Lower leg skin (tissue), 4 donors: ENCODE measurements at regions not wholly inside any gene's neighbourhood (a gene's known extent, or its start where the extent isn't known, plus 50 kb on each side); places are given as distances from the start of the nearest gene placed in this dataset.

Experiments used
- DNase-seq, 2 donors: peaks; one replicate each; pipeline ENCODE4 v3.0.0-alpha.2; 2019; ENCODE audit warnings: low spot score in 2 of 2
- H3K4me3 ChIP-seq: fragments of 200-600 bp; sonication (generic); 2 replicates; pipeline ENCODE4 v1.5.1; 2017; ENCODE audit warnings: mild to moderate bottlenecking, low read depth; ENCODE audit not compliant: poor library complexity, severe bottlenecking
- CTCF ChIP-seq, 3 donors: fragments of 450-650 bp; IDR thresholded peaks; one replicate each; pipeline ENCODE4 v1.5.1; 2016; ENCODE audit warnings: antibody characterized with exemption in 3 of 3, mild to moderate bottlenecking in 3 of 3, moderate library complexity in 2 of 3
- POLR2A ChIP-seq, 2 donors: fragments of 450-650 bp; IDR thresholded peaks; one replicate each; pipeline ENCODE4 v1.6.1; 2016 to 2017; ENCODE audit warnings: antibody characterized with exemption in 2 of 2, mild to moderate bottlenecking in 1 of 2, moderate library complexity in 1 of 2
- WGBS, 2 donors: methylation state at CpG; one replicate each; pipeline ENCODE4 v1.1.5; 2018; 5-methylcytosine and 5-hydroxymethylcytosine counted together
- intact Hi-C: fragments of 100-400 bp; cut with DNase I; formaldehyde crosslinking; loops from one replicate; pipeline ENCODE4 v1.15.0; 2023; ENCODE audit warnings: low total_unique reads

DNA sequence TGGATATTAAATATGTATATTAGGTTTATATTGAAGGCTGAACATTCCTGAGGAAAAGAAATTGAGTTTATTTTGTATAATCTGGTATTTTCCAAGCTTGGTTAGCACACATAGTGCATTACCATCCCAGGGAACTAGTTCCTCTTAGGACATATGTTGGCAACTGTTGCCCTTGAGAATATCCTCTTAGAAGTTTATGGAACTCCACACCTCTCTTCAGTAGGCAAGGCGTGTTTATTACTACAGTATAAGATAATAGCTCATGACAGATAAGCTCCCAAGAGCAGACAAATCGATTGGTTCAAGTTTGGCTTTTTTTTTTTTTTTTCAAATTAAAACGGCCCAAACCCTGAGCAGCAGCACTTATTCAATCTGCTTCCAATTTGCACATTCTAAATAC lies 59.8 kb upstream of the SIPA1L2 start:
- TF ChIP-seq POLR2A (IDR thresholded peaks at IDR 0.05): no peak
- no peak for TF ChIP-seq CTCF (IDR thresholded peaks at IDR 0.05)
- no peak for DNase-seq
- 69 to 77% methylated on average over 3 of the region's 3 CpGs for WGBS, 2 donors
- intact Hi-C loops: no loop called here
- no peak overlapping the region for H3K4me3 ChIP-seq

DNA sequence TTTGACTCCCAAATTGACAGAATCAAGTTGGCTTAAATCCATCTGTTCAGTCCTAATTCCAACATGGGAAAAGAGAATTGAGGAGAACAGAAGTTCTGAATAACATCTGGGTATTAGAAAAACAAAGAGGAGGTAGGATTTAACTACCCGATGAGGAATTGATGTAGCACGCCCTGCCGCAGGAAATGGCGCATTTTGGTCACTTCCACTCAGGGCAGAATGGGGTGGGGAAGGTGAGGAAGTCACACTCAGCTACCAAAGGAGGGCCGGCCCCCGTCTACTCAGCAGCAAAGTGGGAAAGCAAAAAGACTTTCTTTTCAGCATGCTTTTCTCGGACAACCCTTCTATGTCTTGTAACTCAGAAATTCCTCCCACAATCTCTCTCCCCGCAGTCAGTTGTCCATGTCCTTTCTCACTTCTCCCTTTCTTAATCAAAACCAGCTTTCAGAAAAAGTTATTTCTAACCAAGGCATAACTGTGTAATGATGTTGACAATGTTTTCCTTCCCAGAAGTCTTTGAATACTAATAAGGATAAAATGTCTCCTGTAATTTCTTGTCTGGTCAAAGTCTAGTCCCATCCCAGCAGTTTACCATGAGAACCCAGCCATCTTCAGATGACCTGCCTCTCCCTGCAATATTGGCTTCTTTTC lies 60.5 kb upstream of the SIPA1L2 start:
- 51 to 52% methylated on average over 8 of the region's 8 CpGs for WGBS, 2 donors
- DNase-seq: no peak
- no peak for TF ChIP-seq POLR2A (IDR thresholded peaks at IDR 0.05)
- no peak for TF ChIP-seq CTCF (IDR thresholded peaks at IDR 0.05)
- no peak overlapping the region for H3K4me3 ChIP-seq
- intact Hi-C loops: no loop called here

GRCh38 chr1:232694475-232694874 lies 64.5 kb upstream of the SIPA1L2 start:
- H3K4me3 ChIP-seq: no peak overlapping the region
- 91 to 95% methylated on average over 10 of the region's 10 CpGs for WGBS, 2 donors
- intact Hi-C loops: no loop called here
- DNase-seq: no peak
- TF ChIP-seq POLR2A (IDR thresholded peaks at IDR 0.05) (no peak), CTCF (IDR thresholded peaks at IDR 0.05) (no peak)

DNA sequence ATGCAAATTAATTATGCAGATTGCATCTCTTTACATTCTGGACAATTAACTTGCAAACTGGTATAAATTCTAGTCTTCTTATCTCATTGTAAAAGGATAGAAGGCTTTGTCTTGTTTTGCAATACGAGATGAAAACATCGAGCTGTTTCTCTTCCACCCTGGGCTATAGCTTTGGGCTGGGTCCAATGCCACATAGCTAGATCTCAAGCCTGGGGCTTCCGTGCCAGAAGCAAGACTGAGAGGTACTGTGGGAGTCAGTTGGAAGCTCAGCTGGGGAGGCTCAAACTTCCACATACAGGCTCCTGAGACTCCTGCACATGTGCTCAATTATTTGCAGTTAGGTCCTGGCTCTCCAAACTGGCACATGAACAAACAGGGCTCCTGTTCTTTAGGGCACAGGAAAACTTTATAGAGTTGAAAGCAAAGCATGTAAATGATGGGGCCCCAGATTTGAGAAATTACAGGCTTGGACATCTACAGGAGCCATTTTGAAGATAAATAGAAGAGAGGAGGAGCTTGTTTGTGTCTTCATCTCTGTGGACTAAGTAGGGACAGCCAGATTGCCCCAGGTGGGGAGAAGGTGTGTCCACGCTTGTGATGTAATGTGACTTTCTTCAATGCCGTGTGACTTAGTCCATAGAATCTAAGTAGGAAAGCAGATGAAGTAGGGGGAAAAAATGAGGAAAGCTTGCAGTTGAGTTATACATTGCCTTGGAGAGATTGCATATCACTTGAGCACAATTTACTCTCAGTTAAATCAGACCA lies 65.9 kb upstream of the SIPA1L2 start:
- no peak for TF ChIP-seq POLR2A (IDR thresholded peaks at IDR 0.05)
- TF ChIP-seq CTCF (IDR thresholded peaks at IDR 0.05): no peak
- 66 to 68% methylated on average over 5 of the region's 5 CpGs for WGBS, 2 donors
- DNase-seq: no peak
- no peak overlapping the region for H3K4me3 ChIP-seq
- intact Hi-C loops: no loop called here

- 78 to 83% methylated on average over 6 of the region's 6 CpGs for WGBS, 2 donors
Measured at GRCh38 chr1:232696466-232696865, 66.5 kb upstream of the SIPA1L2 start.

More at GRCh38 chr1:232696466-232696865, 66.5 kb upstream of the SIPA1L2 start:
- intact Hi-C loops: no loop called here
- H3K4me3 ChIP-seq: no peak overlapping the region
- DNase-seq: no peak
- no peak for TF ChIP-seq CTCF (IDR thresholded peaks at IDR 0.05)
- TF ChIP-seq POLR2A (IDR thresholded peaks at IDR 0.05): no peak
